Nephron progenitor cell (in vitro differentiated cells): ENCODE measurements at regions not wholly inside any gene's neighbourhood (a gene's known extent, or its start where the extent isn't known, plus 50 kb on each side); places are given as distances from the start of the nearest gene placed in this dataset.

Experiments used
- DNase-seq: peaks from one replicate; pipeline ENCODE4 v3.0.0; 2021
- H3K27ac Mint-ChIP-seq: 2 replicates; pipeline ENCODE4 v1.8.0; 2021; ENCODE audit warnings: mild to moderate bottlenecking, moderate library complexity, mixed read lengths
- H3K27me3 Mint-ChIP-seq: 2 replicates; pipeline ENCODE4 v1.8.0; 2021; ENCODE audit warnings: mild to moderate bottlenecking, low read depth, mixed read lengths; ENCODE audit not compliant: poor library complexity
- H3K36me3 Mint-ChIP-seq: 2 replicates; pipeline ENCODE4 v1.8.0; 2021; ENCODE audit warnings: low read depth, mixed read lengths
- H3K4me1 Mint-ChIP-seq: 2 replicates; pipeline ENCODE4 v1.8.0; 2021; ENCODE audit warnings: mixed read lengths
- H3K4me3 Mint-ChIP-seq: 2 replicates; pipeline ENCODE4 v1.8.0; 2021; ENCODE audit warnings: mild to moderate bottlenecking, moderate library complexity, mixed read lengths
- H3K9me3 Mint-ChIP-seq: 2 replicates; pipeline ENCODE4 v1.8.0; 2021; ENCODE audit warnings: mild to moderate bottlenecking, moderate library complexity, mixed read lengths
- TF ChIP-seq, protein P1 (sequence below): fragments of 200-600 bp; sonication (generic); IDR thresholded peaks from 2 replicates; pipeline ENCODE4 v1.5.0; 2021; ENCODE audit warnings: antibody characterized with exemption

DNA sequence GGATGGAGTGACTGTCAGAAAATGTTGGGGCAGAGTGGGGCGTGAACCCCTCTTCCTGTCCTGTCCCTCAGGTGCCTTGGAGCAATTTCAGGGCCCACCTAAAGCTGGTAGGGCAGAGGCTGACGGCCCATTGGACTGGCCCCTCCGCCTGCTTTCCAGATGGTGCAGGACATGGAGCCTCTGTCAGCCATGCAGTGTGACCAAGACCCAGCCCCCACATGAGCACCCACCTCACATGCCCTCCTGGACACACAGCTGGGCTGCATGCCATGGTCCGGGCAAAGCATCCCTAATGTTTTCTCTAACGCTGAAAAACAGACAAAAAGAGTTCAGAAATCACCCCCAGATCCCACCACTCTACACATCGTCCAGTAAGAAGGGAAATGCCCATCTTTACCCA lies 51.3 kb upstream of the PSAP start:
- H3K4me1 Mint-ChIP-seq = peaks cover 9% of the 10 kb centered on the region
- no peak overlapping the region for H3K27ac Mint-ChIP-seq

More for the DNA sequence above, 51.3 kb upstream of the PSAP start:
- peaks cover 6% of the 10 kb centered on the region for H3K27me3 Mint-ChIP-seq
- no peak overlapping the region for H3K4me3 Mint-ChIP-seq
- no peak for DNase-seq
- no peaks in the 10 kb centered on the region for H3K36me3 Mint-ChIP-seq
- peaks cover 12% of the 10 kb centered on the region for H3K9me3 Mint-ChIP-seq
- TF ChIP-seq, protein P1, sequence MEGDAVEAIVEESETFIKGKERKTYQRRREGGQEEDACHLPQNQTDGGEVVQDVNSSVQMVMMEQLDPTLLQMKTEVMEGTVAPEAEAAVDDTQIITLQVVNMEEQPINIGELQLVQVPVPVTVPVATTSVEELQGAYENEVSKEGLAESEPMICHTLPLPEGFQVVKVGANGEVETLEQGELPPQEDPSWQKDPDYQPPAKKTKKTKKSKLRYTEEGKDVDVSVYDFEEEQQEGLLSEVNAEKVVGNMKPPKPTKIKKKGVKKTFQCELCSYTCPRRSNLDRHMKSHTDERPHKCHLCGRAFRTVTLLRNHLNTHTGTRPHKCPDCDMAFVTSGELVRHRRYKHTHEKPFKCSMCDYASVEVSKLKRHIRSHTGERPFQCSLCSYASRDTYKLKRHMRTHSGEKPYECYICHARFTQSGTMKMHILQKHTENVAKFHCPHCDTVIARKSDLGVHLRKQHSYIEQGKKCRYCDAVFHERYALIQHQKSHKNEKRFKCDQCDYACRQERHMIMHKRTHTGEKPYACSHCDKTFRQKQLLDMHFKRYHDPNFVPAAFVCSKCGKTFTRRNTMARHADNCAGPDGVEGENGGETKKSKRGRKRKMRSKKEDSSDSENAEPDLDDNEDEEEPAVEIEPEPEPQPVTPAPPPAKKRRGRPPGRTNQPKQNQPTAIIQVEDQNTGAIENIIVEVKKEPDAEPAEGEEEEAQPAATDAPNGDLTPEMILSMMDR = no peak
